Right lung (tissue), 2 donors: ENCODE measurements at regions not wholly inside any gene's neighbourhood (a gene's known extent, or its start where the extent isn't known, plus 50 kb on each side); places are given as distances from the start of the nearest gene placed in this dataset.
"Not testable (repeated sequence)": the region's sequence is repeated elsewhere in the genome, so short reads cannot be mapped to it uniquely, and the experiment has no call there.

Source experiments
- DNase-seq, 2 donors: peaks; one replicate each; pipeline ENCODE4 v3.0.0-alpha.2; 2013

DNA sequence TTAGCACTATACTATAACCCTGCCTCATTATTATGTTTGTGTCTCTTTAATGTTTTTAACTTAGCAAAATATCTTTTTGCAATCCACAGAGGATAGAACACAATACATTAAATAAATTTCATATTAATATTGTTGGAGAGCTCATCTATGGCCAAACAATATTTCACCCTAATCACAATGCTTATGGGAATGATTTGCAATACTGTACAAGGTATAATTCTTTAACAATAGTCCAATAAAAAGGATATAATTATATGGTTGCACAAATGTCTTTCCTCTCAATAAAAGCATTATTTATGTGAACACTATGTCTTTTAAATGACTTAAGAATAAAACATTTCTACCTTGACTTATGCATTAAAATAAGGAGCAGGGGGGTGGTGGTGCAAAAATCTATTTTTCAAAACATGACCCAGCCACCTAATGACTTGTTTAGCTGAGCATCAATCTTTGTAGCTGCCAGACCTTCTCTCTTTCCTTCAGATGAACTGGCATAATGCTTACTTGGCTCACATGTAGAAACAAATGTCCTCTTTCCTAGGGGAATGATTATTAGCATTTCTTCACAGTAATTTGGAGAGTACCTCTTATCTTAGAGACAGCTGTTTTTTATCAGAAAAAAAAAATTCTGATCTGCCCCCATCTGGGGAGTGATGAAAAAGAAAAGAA lies 1933.6 kb upstream of the LRRTM1 start:
- DNase-seq: no peak

- DNase-seq: no peak
Measured at GRCh38 chr2:82234283-82234874, 1929.8 kb upstream of the LRRTM1 start.

GRCh38 chr2:82233806-82234205 lies 1929.3 kb upstream of the LRRTM1 start:
- DNase-seq: no peak

GRCh38 chr2:82230406-82230805 lies 1925.9 kb upstream of the LRRTM1 start:
- no peak for DNase-seq

GRCh38 chr2:82226441-82226840 lies 1921.9 kb upstream of the LRRTM1 start:
- no peak for DNase-seq

DNA sequence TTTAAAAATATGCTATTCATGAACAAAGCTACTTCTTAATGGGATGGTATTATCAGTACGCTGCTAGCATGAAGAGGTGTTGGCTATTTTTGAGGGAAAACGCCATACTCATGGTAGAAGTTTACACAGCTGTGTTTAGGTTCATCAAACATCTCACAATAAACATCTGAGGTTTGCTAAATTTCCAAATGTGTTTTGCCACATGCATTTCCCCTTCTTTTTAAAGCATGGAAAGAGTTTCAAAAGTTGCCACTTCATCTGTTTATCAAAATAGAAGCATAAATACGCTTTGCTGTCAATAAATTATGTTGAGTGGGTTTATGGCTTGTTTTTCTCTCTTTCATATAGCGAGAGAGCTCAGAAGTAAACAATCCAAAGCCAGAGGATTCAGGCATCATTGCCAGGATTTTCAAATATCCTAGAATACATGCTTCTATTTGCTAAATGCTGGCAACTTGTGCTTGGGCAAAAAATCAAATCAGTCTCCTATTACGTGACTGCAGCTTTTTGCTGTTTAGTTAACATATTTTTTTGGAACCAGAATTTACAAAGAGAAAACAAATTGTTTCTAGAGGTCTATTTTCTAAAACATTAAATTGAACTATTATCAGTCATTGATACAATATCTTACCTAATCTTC lies 1919.9 kb upstream of the LRRTM1 start:
- DNase-seq: peak; percentile 78 to 86

DNA sequence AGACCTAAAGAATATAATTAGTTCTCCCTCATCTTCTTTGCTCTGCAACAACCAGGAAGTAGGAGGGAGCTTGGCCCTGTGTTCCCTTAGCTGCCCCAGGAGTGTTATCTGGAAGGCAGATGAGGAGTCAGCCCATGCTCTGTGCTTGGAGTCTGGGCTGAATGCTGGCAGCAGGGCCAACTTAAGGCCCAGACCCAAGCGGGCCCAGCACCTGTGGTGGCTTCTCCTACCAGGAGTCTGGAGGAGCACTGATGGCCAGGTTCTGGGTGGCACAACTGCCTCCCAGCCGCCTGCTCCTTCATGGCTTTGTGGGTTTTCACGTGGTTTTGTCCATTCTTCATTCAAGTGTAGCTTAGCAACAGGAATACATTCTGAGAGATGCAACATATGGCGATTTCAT lies 1910.7 kb upstream of the LRRTM1 start:
- DNase-seq: no peak

DNA sequence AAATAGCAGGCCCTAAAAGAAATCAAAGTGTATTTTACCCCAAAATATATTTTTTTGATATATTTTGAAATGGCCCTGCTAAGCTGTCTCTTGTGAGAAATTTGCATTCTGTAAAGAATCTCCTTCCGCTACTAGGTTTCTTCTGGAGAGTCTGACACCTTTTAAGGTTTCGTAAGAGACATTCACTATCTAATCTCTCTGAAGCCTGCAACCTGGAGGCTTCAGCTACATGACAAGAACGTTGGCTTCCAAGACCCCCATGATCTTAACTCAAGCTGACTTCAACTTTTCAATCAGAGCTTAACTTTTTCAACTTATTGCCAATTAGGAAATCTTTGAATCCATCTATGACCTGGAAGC lies 1894.9 kb upstream of the LRRTM1 start:
- DNase-seq: no peak

DNA sequence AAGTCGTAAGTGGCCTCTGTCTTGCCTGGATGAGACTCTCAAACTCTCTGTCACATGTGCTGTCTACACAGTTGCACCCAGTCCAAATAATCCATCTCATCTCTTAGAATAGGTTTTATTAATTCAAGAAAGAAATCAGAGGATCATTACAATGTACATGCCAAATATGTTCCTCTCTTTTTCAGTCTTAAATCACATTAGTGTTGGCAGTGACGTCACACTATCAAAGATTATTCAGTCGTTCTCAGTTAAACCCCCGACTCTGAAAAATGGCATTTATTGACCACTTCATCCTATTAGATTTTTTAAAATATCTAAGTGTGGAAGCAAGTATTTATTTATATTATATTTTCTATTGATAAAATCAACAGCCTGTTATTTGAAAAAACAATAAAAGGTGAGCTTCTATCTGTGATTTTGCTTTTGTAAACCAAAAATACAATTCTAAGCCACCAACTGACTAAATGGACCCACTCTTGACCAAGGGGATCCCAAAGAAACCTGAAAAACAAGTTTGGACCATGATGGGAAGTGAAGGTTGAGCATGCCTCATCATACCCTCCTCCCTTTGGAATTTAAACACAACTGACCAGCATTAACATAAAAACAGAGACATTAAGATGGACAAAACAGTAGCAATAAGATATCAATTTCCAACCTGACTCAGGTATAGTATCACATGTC lies 1894.4 kb upstream of the LRRTM1 start:
- no peak for DNase-seq

DNA sequence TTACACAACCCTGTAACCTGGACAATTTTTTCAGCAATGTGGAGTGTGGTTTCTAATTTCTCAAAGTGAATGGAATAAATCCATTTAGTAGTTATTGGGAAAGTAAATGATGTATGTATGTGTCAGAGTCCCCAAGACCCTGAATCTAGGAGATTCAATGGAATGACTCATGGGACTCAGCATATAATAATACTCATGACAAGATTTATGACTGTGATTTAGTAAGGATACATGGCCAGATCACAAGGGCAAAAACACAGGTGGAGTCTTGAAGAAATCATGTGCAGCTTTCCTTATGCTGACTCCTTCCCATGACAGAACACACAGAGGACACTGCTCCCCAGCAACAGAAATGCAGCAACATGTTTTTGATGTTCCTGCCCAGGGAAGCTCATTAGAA lies 1877.7 kb upstream of the LRRTM1 start:
- no peak for DNase-seq

- DNase-seq: not testable (repeated sequence)
Measured at GRCh38 chr2:82175210-82175609, 1870.7 kb upstream of the LRRTM1 start.

GRCh38 chr2:82172483-82172882 lies 1867.9 kb upstream of the LRRTM1 start:
- no peak for DNase-seq

GRCh38 chr2:82169379-82169778 lies 1864.8 kb upstream of the LRRTM1 start:
- DNase-seq: no peak

GRCh38 chr2:82165377-82165776 lies 1860.8 kb upstream of the LRRTM1 start:
- no peak for DNase-seq

- peak in 1 of 2 donors; percentile 8 for DNase-seq
Measured at GRCh38 chr2:82158150-82158549, 1853.6 kb upstream of the LRRTM1 start.

DNA sequence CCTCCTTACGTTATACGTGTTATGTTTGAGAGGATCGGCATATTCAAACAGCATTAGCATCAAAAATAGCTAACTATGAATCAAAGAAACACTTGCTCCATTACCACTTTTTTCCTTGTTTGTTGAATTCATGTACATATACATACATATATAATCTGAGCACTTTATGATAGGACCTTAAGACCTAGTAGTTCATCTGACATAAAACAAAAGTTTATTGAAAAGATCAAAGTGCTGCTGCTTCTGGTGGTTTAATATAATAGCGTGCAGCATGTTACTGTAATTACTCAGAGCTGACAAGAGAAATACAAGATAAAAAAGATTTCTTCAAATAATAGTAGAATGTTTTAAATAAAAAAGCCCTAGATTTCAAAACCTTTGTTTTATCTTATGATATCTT lies 1850.9 kb upstream of the LRRTM1 start:
- no peak for DNase-seq

- no peak for DNase-seq
Measured at GRCh38 chr2:82143343-82143742, 1838.8 kb upstream of the LRRTM1 start.

- peak; percentile 17 to 19 for DNase-seq
Measured at GRCh38 chr2:82139979-82140611, 1835.5 kb upstream of the LRRTM1 start.

- DNase-seq: no peak
Measured at GRCh38 chr2:82137441-82137840, 1832.9 kb upstream of the LRRTM1 start.

GRCh38 chr2:82128051-82128450 lies 1823.5 kb upstream of the LRRTM1 start:
- no peak for DNase-seq

DNA sequence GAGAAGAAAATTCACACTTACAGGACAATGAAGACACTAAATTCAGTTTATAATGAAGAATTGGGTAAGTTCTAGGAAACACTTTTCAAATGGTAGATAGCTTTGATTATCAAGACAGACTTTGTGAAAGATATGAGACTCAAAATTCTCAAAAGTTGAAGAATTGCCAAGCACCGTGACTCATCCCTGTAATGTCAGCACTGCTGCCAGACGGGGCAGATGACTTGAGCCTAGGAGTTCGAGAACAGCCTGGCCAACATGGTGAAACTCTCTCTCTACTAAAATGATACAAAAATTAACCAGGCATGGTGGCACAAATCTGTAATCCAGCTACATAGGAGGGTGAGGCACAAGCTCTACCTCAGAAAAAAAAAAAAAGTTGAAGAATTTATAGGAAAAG lies 1820.1 kb upstream of the LRRTM1 start:
- DNase-seq: no peak

GRCh38 chr2:82120654-82121053 lies 1816.1 kb upstream of the LRRTM1 start:
- DNase-seq: no peak
